HG02610 (cell line): ENCODE measurements at regions not wholly inside any gene's neighbourhood (a gene's known extent, or its start where the extent isn't known, plus 50 kb on each side); places are given as distances from the start of the nearest gene placed in this dataset.
"Not testable (repeated sequence)": the region's sequence is repeated elsewhere in the genome, so short reads cannot be mapped to it uniquely, and the experiment has no call there.

ENCODE experiments used
- ATAC-seq: cut with Tn5 transposase; IDR thresholded peaks from one replicate; pipeline ENCODE4 v1.9.1; 2021; ENCODE audit warnings: mild to moderate bottlenecking, moderate library complexity; ENCODE audit not compliant: unreplicated experiment

DNA sequence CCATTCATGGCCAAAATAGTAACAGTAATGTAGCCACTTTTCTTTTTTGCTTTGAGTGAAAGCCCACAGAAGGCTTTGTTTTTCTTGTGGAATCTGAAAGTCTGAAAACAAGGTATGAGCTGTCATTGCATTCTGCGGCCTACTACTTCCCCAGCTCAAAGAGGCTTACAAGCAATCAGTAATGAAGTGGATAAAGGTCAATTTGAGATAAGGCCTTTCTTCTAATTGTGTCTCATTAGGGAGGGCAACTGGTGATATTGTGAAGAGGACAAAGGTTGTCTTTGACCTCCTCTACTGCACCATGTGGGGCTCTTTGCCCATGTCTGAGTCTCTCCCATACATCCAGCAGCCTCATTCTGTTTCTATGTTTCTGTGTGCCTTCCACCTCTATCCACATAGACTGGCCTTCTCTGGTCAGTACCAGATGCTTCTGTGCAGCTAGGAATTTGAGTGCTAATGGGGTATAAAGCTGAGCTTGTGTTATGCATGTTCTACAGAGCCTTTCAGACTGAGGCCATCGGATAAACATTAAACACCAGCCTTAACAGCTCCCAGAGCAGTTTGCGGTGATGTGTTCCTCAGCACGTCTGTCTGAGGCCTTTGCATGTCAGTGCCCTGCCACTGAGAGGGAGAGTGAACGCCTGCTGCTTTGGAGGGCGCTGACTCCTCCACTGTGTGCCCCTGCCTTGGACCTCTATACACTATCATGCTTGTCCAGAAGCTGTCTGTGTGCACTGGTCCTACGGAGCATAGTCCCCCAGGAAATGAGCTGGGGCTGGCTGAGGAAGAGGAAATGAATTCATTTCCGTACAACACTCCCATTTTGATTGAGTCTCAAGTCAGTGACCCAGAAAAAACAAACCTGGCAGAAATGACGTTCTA is 80.2 kb downstream of the SH2D1A start:
- ATAC-seq: no peak

DNA sequence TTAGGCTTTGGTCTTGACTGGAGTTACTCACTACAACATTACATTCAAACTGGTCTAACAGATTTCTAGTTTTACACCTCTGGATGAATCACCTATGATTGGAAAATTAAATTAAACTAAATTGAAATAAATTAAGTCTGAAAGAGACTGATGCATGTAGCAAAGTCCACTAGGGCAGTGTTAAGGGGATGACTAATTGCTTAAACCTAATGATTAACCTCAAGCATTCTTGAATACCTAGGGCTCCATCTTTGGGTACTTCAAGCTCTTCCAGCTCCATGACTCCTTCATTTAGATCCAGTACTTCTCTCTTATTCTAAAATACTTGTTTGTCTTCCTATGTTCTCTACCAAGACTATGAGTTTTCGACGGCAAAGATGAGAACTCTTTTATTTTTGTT is 86.8 kb downstream of the SH2D1A start:
- no peak for ATAC-seq

- ATAC-seq: no peak
Observed at GRCh38 chrX:124435616-124436015, 89.3 kb downstream of the SH2D1A start.

GRCh38 chrX:124440695-124441094 is 94.3 kb downstream of the SH2D1A start:
- no peak for ATAC-seq

DNA sequence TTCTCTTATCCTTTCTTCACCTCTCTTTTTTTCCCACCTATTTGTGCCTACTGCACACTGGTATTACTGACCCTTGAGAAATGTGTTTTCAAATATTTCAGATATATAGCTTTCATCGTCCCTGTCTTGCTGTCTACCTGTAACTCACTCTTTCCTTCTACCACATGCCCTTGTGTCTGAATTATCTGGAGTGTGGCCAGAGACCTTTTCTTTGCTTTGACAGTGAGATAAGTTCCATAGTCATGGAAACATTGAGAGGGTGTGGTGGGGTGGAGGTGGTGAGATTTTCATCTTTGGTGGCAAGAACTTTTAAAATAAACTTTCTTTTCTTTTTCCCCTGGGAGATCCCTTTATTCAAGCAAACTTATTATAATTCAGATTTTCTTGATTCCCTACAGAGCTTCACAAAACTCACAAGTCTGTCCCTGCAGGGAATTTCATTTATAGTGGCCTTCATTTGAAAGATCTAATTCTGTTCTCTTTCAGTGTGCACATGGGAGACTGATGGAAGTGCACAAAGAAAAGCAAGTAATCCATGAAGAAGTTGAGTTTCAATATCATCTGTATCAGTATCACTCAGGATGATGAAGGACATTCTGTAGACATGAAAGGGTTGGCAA is 95.7 kb downstream of the SH2D1A start:
- ATAC-seq: no peak

DNA sequence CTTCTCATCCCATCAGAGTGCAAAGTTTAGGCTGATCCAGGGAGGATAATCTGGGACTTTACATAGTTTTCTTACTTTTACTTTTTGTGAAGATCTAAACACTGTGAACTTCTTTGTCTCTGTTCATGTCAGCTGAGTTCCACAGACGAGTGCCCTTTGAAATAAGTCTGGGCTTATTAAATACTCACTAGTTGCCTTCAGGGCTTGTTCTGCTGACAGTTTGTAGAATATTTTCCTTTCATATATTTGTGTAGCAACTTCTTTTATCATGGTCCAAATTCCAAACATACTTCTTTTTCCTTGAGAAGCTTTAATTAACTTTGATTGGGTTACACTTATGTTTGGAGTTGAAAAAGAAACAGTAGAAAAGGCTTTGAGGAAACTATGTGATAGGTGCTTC is 109.6 kb downstream of the SH2D1A start:
- no peak for ATAC-seq

DNA sequence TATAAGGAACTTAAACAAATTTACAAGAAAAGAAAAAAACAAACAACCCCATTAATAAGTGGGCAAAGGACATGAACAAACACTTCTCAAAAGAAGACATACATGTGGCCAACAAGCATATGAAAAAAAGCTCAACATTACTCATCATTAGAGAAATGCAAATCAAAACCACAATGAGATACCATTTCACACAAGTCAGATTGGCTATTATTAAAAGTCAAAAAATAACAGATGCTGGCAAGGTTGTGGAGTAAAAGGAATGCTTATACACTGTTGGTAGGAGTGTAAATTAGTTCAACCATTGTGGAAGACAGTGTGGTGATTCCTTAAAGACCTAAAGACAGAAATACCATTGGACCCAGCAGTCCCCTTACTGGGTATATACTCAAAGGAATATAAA is 113.5 kb downstream of the SH2D1A start:
- not testable (repeated sequence) for ATAC-seq

GRCh38 chrX:124462931-124463330 is 116.6 kb downstream of the SH2D1A start:
- no peak for ATAC-seq

DNA sequence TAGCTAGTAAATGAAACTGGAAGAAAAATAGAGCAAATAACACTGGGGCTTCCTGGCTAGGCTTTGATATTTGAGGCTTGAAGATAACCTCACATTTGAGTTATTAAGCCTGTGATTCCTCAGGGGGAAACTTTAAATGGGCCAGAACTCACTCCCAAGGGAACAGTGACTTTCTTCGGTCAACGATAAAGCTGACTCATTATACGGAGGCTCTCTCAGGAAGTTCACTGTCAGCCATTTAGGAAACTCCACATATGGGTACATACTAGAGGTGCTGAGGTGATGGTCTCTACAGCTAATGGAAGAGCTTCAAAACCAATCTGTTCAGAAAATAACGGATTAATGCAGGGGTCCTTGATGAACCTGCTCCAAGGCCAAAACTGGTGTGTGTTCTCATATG is 120.8 kb downstream of the SH2D1A start:
- ATAC-seq: peak; percentile 67

GRCh38 chrX:124475358-124475757 is 129.0 kb downstream of the SH2D1A start:
- no peak for ATAC-seq

DNA sequence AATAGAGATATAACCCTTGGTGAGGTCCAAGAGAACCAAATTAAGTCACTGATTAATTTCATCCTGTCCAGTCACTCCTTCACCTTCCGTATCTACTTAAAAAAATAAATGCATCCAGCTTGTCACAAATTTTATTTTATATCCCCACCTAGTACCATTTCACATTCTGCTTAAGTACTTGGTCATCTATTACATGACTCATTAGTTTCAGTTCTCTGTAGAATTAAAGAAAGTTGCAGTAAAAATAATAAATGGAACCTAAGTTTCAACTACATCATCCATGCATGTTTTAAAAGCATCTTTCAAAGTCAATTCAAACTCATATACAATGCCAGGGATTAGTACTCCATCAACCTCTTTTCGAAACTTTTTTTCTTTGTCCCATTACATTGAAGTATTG is 130.2 kb downstream of the SH2D1A start:
- ATAC-seq: no peak

DNA sequence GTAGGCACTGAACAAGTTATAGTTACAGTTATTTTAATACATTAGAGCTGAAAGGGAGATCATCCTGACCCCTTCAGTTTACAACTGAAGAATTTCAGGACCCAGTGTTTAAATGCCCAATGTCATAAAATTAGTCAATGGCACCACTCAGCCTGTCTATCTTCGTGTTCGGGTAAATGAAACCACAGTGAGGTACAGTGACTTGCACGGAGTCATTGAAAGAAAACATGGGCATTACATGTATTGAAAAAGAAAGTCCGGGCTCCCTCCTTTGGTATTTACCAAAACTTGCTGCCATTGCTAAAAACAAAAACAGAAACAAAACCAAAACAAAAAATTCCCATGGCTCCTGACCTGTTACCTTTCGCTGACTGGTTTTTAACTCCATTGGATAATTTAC is 131.7 kb downstream of the SH2D1A start:
- ATAC-seq: no peak

- ATAC-seq: peak; percentile 85
Observed at GRCh38 chrX:124488412-124489161, 142.2 kb downstream of the SH2D1A start.

GRCh38 chrX:124493984-124494383 is 147.6 kb downstream of the SH2D1A start:
- ATAC-seq: no peak

GRCh38 chrX:124497386-124497785 is 151.0 kb downstream of the SH2D1A start:
- ATAC-seq: no peak

DNA sequence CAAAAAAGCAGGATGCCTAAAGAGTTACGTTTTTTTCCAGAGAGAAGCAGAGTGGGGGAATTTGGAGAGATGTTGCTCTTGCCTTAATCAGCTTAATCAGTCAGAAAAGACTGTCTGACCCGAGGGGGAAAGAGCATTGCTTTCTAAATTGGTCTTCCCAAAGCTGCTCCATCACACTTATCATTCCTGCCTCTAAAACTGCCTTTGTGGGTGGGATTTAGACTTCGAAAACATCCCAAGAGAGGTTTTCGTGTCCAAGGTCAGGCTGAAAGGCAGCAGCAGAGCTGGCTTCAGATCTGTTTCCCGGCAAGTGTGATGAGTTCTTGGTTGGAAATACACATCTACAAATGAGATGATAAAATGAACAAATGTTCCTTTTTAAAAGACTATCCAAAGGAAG is 155.2 kb downstream of the SH2D1A start:
- no peak for ATAC-seq

DNA sequence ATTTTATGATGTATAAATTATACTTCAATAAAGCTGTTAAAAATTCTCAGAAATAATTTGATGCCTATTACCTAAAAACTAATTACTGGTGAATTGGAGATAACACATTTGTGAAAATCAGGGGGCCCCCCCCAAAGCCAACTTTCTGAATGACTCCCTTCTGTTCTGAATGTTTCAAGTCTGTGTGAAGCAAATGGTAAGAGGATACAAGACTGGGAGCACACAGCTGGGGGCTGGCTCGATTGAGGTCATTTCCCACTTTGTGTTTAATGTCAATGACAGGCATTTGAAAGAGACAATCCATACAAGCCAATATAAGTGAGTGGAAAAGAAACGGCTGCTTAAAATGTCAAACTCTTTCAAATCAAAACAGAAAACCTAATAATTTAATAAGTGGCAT is 155.8 kb downstream of the SH2D1A start:
- ATAC-seq: no peak

DNA sequence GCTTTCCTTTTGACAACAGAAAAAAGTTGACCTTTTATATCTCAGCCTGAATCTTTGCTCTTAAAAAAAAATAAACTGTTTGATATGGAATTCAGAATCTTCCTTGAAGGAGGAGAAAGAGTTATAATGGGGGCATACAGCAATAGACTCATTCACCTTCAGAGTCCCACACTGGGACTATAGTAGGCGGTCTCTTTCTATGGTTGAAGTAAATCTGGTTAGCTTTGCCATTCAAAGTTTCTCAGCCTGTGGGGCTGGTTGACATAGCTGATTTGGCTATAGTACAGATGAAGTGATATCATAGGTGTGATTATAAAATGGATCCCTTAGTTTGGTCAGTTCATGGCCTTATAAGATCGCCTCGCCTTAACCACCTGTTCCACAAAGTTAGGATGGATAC is 156.2 kb downstream of the SH2D1A start:
- ATAC-seq: no peak

DNA sequence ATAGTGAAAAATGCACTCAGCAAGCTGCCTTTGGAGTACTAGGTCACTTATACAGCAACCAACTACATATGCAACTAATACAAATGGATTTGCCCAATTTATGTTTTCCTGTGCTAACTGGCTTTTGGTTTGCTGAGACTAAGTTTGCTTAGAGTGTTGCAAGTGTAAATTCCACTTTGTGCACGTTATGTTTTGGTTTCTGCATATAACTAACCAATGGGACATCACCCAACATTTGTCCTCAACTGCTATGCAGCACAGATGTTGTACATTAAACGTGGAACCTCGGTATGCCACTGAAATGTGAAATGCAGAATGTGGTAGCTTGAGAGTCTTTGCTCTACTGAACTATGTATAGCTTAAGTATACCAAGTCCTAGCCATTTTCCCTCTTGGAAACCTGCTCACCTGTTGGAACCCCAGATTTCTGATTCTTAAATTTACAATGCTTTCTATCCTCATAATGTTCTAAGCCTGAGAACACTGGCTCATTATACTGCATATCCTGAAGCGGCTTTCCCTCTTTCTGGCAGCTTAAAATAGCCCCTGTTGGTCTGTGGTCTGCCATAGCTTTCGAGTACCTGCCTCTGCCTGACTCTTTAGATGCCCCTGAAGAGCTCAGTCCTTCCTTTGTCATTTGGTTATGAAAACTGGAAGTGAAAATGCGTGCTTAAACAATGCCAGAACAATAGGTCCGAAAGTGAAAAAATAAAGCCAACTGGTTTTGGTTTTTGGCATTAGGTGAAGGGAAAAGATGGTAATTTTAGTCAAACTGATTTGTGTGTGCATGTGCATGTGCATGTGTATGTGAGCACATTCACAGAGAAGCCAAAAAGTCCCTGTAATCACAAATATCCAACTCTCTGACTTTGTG is 158.0 kb downstream of the SH2D1A start:
- ATAC-seq: peak; percentile 80

DNA sequence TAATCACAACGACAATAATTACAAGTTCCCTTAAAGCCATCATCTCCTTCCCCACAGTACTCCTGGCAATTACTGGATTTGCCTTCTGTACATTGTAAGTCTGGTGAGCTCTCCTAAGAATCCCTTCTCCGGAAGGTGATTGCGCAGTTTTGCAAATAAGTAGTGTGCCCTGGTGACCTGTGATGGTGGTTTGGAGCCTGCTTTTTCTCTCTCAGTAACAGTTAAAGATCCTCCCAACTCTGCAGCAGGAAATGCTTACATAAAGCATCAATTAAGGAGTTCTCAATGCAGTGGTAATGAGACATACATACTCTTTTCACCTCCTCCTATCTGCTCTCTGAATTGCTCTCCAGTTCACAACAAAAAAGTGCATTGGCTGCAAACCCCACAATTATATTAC is 159.7 kb downstream of the SH2D1A start:
- ATAC-seq: no peak

DNA sequence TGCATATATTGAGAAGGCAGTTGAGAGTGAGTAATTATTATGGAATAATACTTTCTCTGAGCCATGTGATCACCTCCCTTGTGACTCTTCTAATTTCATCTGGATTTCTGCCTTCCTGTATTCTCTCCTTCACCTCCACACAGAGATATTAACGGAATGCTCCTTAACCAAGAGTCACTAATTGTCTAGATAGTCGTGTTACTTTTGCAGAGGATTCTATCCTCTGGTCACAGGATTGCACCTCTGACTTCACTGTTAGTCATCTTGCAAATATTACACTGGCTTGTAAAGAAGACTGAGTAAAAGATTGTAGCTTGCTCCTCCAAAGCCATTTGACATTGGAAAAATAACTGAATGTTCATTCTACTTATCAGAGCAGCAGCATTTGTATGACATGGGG is 160.9 kb downstream of the SH2D1A start:
- ATAC-seq: no peak
